ENCODE measurements at regions not wholly inside any gene's neighbourhood (a gene's known extent, or its start where the extent isn't known, plus 50 kb on each side); places are given as distances from the start of the nearest gene placed in this dataset.

DNA sequence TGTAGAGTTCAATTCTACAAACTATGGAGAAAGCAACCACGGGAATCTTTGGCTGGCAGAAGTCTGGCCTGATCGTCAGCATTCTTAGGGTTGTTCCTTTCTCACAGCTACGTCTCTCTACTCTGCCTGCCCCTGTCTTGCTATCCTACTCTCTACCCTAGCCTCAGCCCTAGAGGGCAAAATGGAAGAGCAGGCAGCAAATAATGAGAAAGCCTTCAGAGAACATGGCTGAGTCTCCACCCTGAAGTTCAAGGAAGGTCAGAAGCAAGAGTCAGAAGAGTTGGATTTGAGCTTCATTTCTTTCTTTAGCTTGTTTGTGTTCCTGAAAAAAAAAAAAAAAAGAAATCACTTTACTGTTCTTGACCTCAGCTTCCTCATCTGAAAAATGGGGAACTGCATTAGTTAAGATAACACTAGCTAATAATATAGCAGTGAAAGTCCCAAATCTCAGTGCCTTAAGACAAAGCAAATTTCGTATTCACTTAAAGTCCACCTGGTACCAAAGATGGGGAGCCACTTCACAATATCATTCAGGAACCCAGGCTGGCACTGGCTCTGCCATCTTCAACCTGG is 50.2 kb upstream of the CCND2 start:
- no peak overlapping the region for H3K27ac ChIP-seq
- TF ChIP-seq POLR2AphosphoS5 (IDR thresholded peaks at IDR 0.05) (no peak), POLR2A (IDR thresholded peaks at IDR 0.05) (no peak)
- TF ChIP-seq, protein P1, sequence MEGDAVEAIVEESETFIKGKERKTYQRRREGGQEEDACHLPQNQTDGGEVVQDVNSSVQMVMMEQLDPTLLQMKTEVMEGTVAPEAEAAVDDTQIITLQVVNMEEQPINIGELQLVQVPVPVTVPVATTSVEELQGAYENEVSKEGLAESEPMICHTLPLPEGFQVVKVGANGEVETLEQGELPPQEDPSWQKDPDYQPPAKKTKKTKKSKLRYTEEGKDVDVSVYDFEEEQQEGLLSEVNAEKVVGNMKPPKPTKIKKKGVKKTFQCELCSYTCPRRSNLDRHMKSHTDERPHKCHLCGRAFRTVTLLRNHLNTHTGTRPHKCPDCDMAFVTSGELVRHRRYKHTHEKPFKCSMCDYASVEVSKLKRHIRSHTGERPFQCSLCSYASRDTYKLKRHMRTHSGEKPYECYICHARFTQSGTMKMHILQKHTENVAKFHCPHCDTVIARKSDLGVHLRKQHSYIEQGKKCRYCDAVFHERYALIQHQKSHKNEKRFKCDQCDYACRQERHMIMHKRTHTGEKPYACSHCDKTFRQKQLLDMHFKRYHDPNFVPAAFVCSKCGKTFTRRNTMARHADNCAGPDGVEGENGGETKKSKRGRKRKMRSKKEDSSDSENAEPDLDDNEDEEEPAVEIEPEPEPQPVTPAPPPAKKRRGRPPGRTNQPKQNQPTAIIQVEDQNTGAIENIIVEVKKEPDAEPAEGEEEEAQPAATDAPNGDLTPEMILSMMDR (IDR thresholded peaks at IDR 0.05) = no peak
- no peak overlapping the region for H3K4me3 ChIP-seq
- H3K4me1 ChIP-seq = no peaks in the 10 kb centered on the region
- H3K9me3 ChIP-seq = no peaks in the 10 kb centered on the region
- H3K27me3 ChIP-seq = peaks cover 0 to 7% of the 10 kb centered on the region in 2 donors
- intact Hi-C loops (cut with DNase I; ENCODE audit: low total_unique reads) = no loop called here
- H3K36me3 ChIP-seq = no peaks in the 10 kb centered on the region
- no peak for DNase-seq (ENCODE audit: low spot score in 2 of 2)

DNA sequence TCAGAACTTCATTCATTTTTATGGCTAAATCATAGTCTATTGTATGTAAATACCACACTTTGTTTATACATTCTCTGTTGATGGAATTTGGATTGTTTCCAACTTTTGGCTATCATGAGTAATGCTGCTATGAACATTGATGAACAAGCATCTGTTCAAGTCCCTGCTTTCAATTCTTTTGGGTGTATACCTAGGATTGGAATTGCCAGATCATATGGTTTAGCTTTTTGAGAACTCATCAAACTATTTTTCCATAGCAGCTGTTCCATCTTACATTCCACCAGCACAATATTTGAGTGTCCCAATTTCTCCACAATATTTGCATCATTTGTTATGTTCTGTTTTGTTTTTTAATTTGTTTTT is 52.3 kb upstream of the CCND2 start:
- Histone ChIP-seq H3K27ac (no peak overlapping the region), H3K4me1 (no peaks in the 10 kb centered on the region), H3K9me3 (no peaks in the 10 kb centered on the region), H3K36me3 (no peaks in the 10 kb centered on the region), H3K27me3 (peaks cover 0 to 4% of the 10 kb centered on the region in 2 donors), H3K4me3 (no peak overlapping the region)
- no peak for TF ChIP-seq POLR2AphosphoS5 (IDR thresholded peaks at IDR 0.05)
- no peak for TF ChIP-seq POLR2A (IDR thresholded peaks at IDR 0.05)
- TF ChIP-seq, protein P1 (IDR thresholded peaks at IDR 0.05) = no peak
- no peak for DNase-seq (ENCODE audit: low spot score in 2 of 2)
- intact Hi-C loops (cut with DNase I; ENCODE audit: low total_unique reads) = no loop called here

DNA sequence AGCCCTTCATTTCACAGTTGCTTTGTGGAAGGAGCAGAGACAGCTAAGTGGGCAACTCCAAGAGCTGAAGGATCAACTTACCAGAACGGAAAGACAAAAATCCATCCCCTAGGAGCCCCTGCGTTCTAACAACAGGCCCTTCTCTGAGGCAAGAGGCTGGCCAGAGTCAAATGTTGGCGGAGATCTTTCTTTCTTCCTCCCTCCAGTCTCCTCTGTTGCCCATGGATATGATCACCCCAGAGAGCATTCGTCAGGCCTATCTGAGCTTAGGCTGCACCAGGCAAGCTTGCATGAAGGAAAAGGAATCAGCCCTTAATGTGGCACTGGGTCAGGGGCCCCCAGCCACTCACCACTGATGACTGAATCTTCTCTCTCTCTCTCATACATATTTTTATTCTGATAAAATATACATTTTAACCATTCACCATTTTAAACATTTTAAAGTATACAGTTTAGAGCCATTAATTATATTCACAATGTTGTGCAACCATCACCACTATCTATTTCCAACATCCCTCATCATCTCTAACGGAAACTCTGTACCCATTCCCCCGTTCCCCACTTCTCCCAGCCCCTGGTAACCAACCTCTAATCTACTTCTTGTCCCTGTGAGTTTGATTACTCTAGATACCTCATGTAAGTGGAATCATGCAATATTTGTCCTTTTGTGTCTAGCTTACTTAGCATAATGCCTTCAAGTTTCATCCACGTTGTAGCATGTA is 52.9 kb upstream of the CCND2 start:
- no peak for DNase-seq (ENCODE audit: low spot score in 2 of 2)
- H3K9me3 ChIP-seq = no peaks in the 10 kb centered on the region
- no peak overlapping the region for H3K4me3 ChIP-seq
- H3K27me3 ChIP-seq = peaks cover 0 to 4% of the 10 kb centered on the region in 2 donors
- H3K36me3 ChIP-seq = no peaks in the 10 kb centered on the region
- H3K4me1 ChIP-seq = no peaks in the 10 kb centered on the region
- intact Hi-C loops (cut with DNase I; ENCODE audit: low total_unique reads) = no loop called here
- no peak overlapping the region for H3K27ac ChIP-seq
- TF ChIP-seq POLR2AphosphoS5 (IDR thresholded peaks at IDR 0.05) (no peak), POLR2A (IDR thresholded peaks at IDR 0.05) (no peak)
- TF ChIP-seq, protein P1 (IDR thresholded peaks at IDR 0.05) = no peak

DNA sequence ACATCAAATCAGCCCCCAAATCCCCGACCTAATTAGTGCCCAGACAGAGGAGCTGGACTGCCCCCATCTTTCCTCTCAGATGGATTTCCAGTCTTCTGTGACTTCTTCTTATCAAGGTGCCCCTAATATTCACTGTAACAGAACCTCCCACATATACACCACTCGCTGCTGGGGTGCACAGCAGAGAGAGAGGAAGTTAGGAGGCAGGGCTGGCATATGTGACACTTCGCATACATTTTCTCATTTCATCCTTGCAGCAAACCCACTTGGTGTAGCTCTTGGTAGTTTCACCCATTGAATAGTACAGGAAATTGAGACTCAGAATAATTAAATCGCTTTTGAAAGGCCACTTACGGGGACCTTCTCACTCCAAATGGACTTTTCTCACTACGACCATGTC is 56.5 kb upstream of the CCND2 start:
- no peak overlapping the region for H3K4me3 ChIP-seq
- DNase-seq (ENCODE audit: low spot score in 2 of 2) = no peak
- no peaks in the 10 kb centered on the region for H3K9me3 ChIP-seq
- no peak overlapping the region for H3K27ac ChIP-seq
- peaks cover 0 to 5% of the 10 kb centered on the region in 2 donors for H3K27me3 ChIP-seq
- intact Hi-C loops (cut with DNase I; ENCODE audit: low total_unique reads) = no loop called here
- H3K4me1 ChIP-seq = no peaks in the 10 kb centered on the region
- no peaks in the 10 kb centered on the region for H3K36me3 ChIP-seq
- TF ChIP-seq POLR2AphosphoS5 (IDR thresholded peaks at IDR 0.05) (no peak), POLR2A (IDR thresholded peaks at IDR 0.05) (no peak)
- TF ChIP-seq, protein P1 (IDR thresholded peaks at IDR 0.05) = no peak

DNA sequence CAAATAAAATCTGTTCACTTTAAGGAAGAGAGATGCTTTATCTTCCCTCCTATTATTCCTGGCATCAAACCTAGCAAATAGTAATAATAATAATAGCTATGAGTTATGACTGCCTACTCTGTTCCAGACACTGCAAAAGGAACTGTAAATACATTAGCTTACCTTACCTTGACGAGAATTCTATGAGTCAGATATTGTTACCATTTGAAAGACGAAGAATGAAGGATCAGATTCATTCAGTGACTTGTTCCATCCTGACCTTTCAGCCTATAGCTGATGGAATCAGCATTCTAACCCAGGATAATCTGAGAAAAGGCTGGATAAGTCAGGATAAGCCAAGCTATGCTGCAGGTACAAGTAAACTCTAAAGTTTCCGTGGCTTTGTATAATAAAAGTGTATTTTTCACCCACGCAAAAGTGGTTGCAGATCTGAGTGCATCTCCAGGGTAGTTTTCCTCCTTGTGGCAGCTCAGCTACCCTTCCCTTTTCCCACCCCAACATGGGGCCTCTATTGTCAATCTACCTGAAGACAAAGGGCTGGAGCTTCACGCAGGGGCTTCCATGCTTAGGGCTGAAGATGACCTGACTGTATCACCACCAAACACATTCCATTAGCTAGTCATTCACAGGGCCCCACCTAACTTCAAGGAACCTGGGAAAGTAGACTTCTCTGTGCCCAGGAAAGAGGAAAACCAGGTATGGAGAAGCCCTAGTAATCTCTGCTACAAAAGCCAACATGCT is 57.2 kb upstream of the CCND2 start:
- no peaks in the 10 kb centered on the region for H3K9me3 ChIP-seq
- no peak overlapping the region for H3K4me3 ChIP-seq
- no peak overlapping the region for H3K27ac ChIP-seq
- H3K27me3 ChIP-seq = peaks cover 0 to 5% of the 10 kb centered on the region in 2 donors
- H3K36me3 ChIP-seq = no peaks in the 10 kb centered on the region
- H3K4me1 ChIP-seq = no peaks in the 10 kb centered on the region
- no peak for DNase-seq (ENCODE audit: low spot score in 2 of 2)
- TF ChIP-seq, protein P1 (IDR thresholded peaks at IDR 0.05) = no peak
- TF ChIP-seq POLR2AphosphoS5 (IDR thresholded peaks at IDR 0.05) (no peak), POLR2A (IDR thresholded peaks at IDR 0.05) (no peak)
- intact Hi-C loops (cut with DNase I; ENCODE audit: low total_unique reads) = no loop called here

Data from breast epithelium (tissue), 4 donors.